GM12875 (cell line): ENCODE measurements at regions not wholly inside any gene's neighbourhood (a gene's known extent, or its start where the extent isn't known, plus 50 kb on each side); places are given as distances from the start of the nearest gene placed in this dataset.

Experiments
- H3K4me3 ChIP-seq: one replicate; pipeline ENCODE4 v1.5.1; 2011; ENCODE audit warnings: low read depth, low read length, control low read depth
- CTCF ChIP-seq: IDR thresholded peaks from 2 replicates; pipeline ENCODE4 v1.5.1; 2011; ENCODE audit warnings: low read depth, mild to moderate bottlenecking, control low read depth, inconsistent platforms, low read length, moderate library complexity, borderline replicate concordance; ENCODE audit not compliant: insufficient read depth

- no peak for TF ChIP-seq CTCF
Observed at GRCh38 chr21:35859677-35860076, 200.6 kb downstream of the SETD4 start.

GRCh38 chr21:35857095-35857494, 203.2 kb downstream of the SETD4 start:
- H3K4me3 ChIP-seq = no peak overlapping the region
- no peak for TF ChIP-seq CTCF

More at GRCh38 chr21:35859677-35860076, 200.6 kb downstream of the SETD4 start:
- H3K4me3 ChIP-seq = no peak overlapping the region

DNA sequence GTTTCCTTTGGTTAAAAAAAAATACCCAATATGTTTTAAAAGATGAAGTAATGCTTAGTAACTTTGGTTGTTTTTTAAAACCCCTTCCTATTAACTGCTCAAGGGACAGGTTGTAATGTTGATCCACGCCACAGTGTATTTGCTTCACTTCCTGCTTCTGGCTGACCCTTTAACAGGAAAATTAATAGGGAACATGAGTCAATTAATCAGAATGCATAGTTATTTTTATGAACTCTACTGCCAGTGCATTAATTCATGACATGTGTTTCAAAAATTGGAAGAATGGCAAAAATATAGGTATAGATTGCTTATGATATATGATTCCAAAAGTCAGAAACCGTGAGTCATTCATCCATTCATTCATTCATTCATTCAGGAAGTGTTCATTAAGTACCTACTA, 204.8 kb downstream of the SETD4 start:
- no peak overlapping the region for H3K4me3 ChIP-seq
- no peak for TF ChIP-seq CTCF

DNA sequence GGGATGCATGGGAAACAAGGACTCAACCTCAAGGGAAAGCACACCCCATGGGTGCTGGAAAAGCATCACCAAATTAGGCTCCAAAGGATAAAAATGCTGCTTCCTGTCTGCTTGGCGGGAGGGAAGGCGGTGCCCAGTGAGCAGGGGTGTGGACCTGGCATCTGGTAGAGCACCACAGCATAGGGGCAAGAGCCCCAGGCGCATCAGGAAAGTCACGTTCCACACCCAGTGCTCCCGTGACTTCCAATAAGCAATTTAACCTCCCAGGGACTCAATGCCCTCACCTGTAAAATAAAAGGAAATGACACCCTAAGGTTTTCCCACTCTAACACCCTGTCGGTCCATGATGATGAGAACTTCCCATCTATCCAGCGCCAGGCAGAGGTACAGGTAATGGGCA, 206.0 kb downstream of the SETD4 start:
- TF ChIP-seq CTCF = no peak
- H3K4me3 ChIP-seq = no peak overlapping the region

- no peak for TF ChIP-seq CTCF
- H3K4me3 ChIP-seq = no peak overlapping the region
Observed at GRCh38 chr21:35853321-35854239, 206.7 kb downstream of the SETD4 start.

DNA sequence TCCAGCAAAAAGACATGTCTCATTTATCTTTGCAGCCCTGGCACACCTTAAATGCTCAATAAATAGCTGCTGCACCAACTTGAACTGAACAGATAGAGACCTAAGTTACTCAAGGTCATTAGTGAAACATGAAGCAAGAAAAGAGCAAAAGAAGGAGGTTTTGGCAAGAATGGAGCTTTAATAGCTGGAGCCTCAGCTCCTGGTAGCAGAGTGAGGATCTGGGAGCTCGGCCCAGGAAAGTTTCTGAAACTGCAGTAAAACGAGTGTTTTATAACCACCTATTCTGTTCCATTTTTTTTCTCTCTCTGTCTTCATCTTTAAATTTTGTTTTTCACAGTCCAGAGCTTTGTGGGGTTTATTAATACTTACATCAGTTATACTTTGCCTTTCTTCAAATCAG, 207.5 kb downstream of the SETD4 start:
- H3K4me3 ChIP-seq = no peak overlapping the region
- no peak for TF ChIP-seq CTCF

DNA sequence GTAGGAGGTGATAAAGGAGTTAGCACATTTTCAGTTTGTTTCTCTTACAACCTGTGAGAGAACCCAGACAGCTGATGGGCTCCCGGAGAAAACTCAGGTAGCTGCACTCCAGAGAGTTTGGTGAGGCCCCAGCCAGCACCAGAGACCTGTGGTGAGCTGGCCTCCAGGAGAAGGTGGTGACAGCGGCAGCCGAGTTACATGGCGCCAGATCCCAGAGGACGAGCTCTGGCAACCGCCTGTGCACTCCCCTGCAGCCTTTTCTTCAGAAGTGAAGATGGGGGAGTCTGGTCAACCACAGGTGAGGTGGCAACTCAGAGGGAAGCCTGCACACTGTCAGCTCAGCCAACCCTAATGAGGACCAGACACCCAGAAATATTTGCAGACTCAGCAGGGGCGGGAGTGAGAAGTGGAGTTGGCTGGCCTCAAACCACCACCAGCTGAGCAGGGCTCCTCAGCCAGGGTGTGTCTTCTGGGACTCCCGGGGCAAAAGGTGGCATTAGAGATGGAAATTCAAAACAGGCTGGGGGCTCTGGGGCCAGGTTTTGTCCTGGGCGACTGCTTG, 209.7 kb downstream of the SETD4 start:
- TF ChIP-seq CTCF = no peak
- no peak overlapping the region for H3K4me3 ChIP-seq
